ENCODE measurements at regions not wholly inside any gene's neighbourhood (a gene's known extent, or its start where the extent isn't known, plus 50 kb on each side); places are given as distances from the start of the nearest gene placed in this dataset.

GRCh38 chr13:59472134-59472533 lies 691.6 kb downstream of the DIAPH3 start (continued):
- TF ChIP-seq MAFF (IDR thresholded peaks at IDR 0.05; ENCODE audit: low read depth, low read length) (no peak), ZNF780A (CRISPR knock-in tag; IDR thresholded peaks at IDR 0.05) (no peak)

GRCh38 chr13:59474696-59475095 lies 689.0 kb downstream of the DIAPH3 start:
- intact Hi-C loops (cut with micrococcal nuclease; ENCODE audit: unreplicated experiment): no loop called here
- no peaks in the 10 kb centered on the region for H3K79me2 ChIP-seq (ENCODE audit: insufficient read depth, low read length)
- H3K4me1 ChIP-seq (ENCODE audit: insufficient read depth, low read length): no peaks in the 10 kb centered on the region
- no peak overlapping the region for H3K4me3 ChIP-seq (replicated peaks in 1 of 3; ENCODE audit: insufficient read depth in 1 of 3, low read depth in 2 of 3, low read length in 3 of 3)
- no peak overlapping the region for H3K27ac ChIP-seq (ENCODE audit: extremely low read length, insufficient read depth, low read length)
- no TSS peak for BruUV-seq (replicated peaks)
- H3K9me3 ChIP-seq (ENCODE audit: low read length): no peaks in the 10 kb centered on the region
- H3K27me3 ChIP-seq (ENCODE audit: control insufficient read depth in 1 of 2, insufficient read depth in 2 of 2, low read length in 2 of 2): no peaks in the 10 kb centered on the region
- ATAC-seq (no peak), DNase-seq (ENCODE audit: low spot score) (no peak), FAIRE-seq (no peak)
- no peak overlapping the region for H2AFZ ChIP-seq (ENCODE audit: low read length)
- in situ Hi-C loops (cut with HindIII; ENCODE audit: extremely low pct_ligation_motif_present, low pct_unique_long_range_greater_than_20kb): no loop called here
- POLR2A ChIA-PET: no interaction called here
- CTCF ChIA-PET (ENCODE audit: low intra/inter-chr PET ratio, low total read pairs): no interaction called here
- H3K9ac ChIP-seq (ENCODE audit: insufficient read depth, low read depth, low read length): no peak overlapping the region
- TF ChIP-seq HNF4G (IDR thresholded peaks at IDR 0.05; ENCODE audit: borderline replicate concordance, low read depth, low read length) (no peak), HNF4G (CRISPR knock-in tag; IDR thresholded peaks at IDR 0.05; ENCODE audit: borderline replicate concordance, low read depth) (no peak), SPEN (CRISPR knock-in tag; IDR thresholded peaks at IDR 0.05; ENCODE audit: low read depth) (no peak), CHCHD3 (CRISPR knock-in tag; IDR thresholded peaks at IDR 0.05) (no peak), PBX2 (CRISPR knock-in tag; IDR thresholded peaks at IDR 0.05) (no peak), GPN1 (CRISPR knock-in tag; IDR thresholded peaks at IDR 0.05; ENCODE audit: borderline replicate concordance) (no peak), ZNF850 (CRISPR knock-in tag; conservative IDR thresholded peaks at IDR 0.05) (no peak), ZNF816 (CRISPR knock-in tag; IDR thresholded peaks at IDR 0.05; ENCODE audit: borderline replicate concordance) (no peak), ZNF768 (CRISPR knock-in tag; IDR thresholded peaks at IDR 0.05) (no peak)
- 0% methylated on average over 1 of the region's 1 CpG for WGBS (ENCODE audit: low lambda C conversion rate)
- H4K20me1 ChIP-seq (ENCODE audit: insufficient read depth, low read length): no peaks in the 10 kb centered on the region
- no peaks in the 10 kb centered on the region for H3K36me3 ChIP-seq (replicated peaks in 1 of 2; ENCODE audit: control insufficient read depth in 1 of 2, insufficient read depth in 2 of 2, low read length in 2 of 2)
- H3K4me2 ChIP-seq (ENCODE audit: low read depth, low read length): no peak overlapping the region

Data from HepG2 (cell line).